Uterus (tissue), 3 donors: ENCODE measurements at regions not wholly inside any gene's neighbourhood (a gene's known extent, or its start where the extent isn't known, plus 50 kb on each side); places are given as distances from the start of the nearest gene placed in this dataset.

ENCODE experiments used
- DNase-seq, 2 donors: peaks; one replicate each; pipeline ENCODE4 v3.0.0-alpha.2; 2019 to 2020
- H3K27ac ChIP-seq, 2 donors: fragments of 200-600 bp; sonication (generic); 1 replicate in 1 of 2; 2 replicates in 1 of 2; pipeline ENCODE4 v1.5.1; 2016 to 2018
- H3K27me3 ChIP-seq, 2 donors: fragments of 200-600 bp; sonication (generic); one replicate each; pipeline ENCODE4 v1.5.1; 2018 to 2019; ENCODE audit warnings: control low read depth in 1 of 2
- H3K36me3 ChIP-seq, 2 donors: fragments of 200-600 bp; sonication (generic); one replicate each; pipeline ENCODE4 v1.5.1; 2019; ENCODE audit warnings: control low read depth in 1 of 2
- H3K4me1 ChIP-seq, 2 donors: fragments of 200-600 bp; sonication (generic); one replicate each; pipeline ENCODE4 v1.5.1; 2018 to 2019; ENCODE audit warnings: control low read depth in 1 of 2
- H3K4me3 ChIP-seq, 2 donors: fragments of 200-600 bp; sonication (generic); 1 replicate in 1 of 2; 2 replicates in 1 of 2; pipeline ENCODE4 v1.5.1; 2018 to 2019; ENCODE audit warnings: mild to moderate bottlenecking in 1 of 2
- H3K9me3 ChIP-seq, 2 donors: fragments of 200-600 bp; sonication (generic); one replicate each; pipeline ENCODE4 v1.5.1; 2019; ENCODE audit warnings: control low read depth in 1 of 2
- POLR2A ChIP-seq, 2 donors: fragments of 450-650 bp; IDR thresholded peaks; one replicate each; pipeline ENCODE4 v1.6.1; 2016; ENCODE audit warnings: antibody characterized with exemption in 2 of 2, mild to moderate bottlenecking in 1 of 2, moderate library complexity in 1 of 2
- intact Hi-C: fragments of 100-400 bp; cut with DNase I; formaldehyde crosslinking; loops from one replicate; pipeline ENCODE4 v1.15.1; 2023; ENCODE audit warnings: low total_unique reads
- TF ChIP-seq, protein P1 (sequence below), 4 experiments: fragments of 200-600 bp in 2 of 4; fragments of 450-650 bp in 2 of 4; sonication (generic) in 2 of 4; IDR thresholded peaks; one replicate each; pipeline ENCODE4 v1.5.1; 2016 to 2019; ENCODE audit warnings: antibody characterized with exemption in 4 of 4, mild to moderate bottlenecking in 2 of 4, moderate library complexity in 1 of 4
- donor health status: DM: yes; HTN: yes; CAD: no.

DNA sequence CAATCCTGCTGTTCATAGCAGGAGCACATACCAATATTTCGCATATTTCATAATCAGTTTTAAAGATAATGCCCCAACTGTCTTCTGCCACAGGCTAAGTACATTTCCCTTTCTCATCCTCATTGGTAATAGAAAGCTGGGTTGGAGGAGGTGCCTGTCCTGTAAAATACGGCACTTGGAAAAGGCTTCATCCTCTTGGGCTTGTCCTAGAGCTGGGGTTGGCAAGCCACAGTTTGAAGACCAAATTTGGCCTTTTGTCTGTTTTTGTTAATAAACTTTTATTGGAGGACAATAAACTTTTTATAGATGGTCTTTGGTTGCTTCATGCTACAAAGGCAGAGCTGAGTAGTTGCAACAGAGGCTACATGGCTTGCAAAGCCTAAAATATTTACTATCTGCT lies 997.8 kb upstream of the CDH18 start:
- H3K36me3 ChIP-seq: no peaks in the 10 kb centered on the region
- H3K4me3 ChIP-seq: no peak overlapping the region
- H3K4me1 ChIP-seq: no peaks in the 10 kb centered on the region
- no peaks in the 10 kb centered on the region for H3K27me3 ChIP-seq
- DNase-seq: no peak
- no peaks in the 10 kb centered on the region for H3K9me3 ChIP-seq
- intact Hi-C loops: no loop called here
- TF ChIP-seq, protein P1, sequence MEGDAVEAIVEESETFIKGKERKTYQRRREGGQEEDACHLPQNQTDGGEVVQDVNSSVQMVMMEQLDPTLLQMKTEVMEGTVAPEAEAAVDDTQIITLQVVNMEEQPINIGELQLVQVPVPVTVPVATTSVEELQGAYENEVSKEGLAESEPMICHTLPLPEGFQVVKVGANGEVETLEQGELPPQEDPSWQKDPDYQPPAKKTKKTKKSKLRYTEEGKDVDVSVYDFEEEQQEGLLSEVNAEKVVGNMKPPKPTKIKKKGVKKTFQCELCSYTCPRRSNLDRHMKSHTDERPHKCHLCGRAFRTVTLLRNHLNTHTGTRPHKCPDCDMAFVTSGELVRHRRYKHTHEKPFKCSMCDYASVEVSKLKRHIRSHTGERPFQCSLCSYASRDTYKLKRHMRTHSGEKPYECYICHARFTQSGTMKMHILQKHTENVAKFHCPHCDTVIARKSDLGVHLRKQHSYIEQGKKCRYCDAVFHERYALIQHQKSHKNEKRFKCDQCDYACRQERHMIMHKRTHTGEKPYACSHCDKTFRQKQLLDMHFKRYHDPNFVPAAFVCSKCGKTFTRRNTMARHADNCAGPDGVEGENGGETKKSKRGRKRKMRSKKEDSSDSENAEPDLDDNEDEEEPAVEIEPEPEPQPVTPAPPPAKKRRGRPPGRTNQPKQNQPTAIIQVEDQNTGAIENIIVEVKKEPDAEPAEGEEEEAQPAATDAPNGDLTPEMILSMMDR (IDR thresholded peaks at IDR 0.05): no peak
- TF ChIP-seq POLR2A (IDR thresholded peaks at IDR 0.05): no peak
- no peak overlapping the region for H3K27ac ChIP-seq

DNA sequence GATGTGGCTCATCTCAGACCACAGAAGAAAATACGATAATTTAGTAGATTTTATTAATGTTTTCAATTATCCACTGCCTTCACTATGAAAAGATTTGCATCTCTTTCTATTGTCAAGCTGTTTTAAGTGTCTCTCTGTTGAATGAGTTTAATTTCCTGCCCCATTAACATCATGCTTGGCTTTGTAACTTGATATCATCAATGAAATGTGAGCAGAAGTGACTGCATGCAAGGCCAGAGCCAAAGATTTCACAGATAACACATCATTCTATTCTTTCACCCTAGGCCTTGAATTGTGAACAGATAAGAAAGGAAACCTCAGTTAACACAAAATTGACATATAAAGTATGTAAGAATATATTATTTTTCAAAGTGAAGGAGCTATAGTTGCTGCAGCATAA lies 986.4 kb upstream of the CDH18 start:
- intact Hi-C loops: no loop called here
- no peaks in the 10 kb centered on the region for H3K4me1 ChIP-seq
- no peak for TF ChIP-seq POLR2A (IDR thresholded peaks at IDR 0.05)
- TF ChIP-seq, protein P1 (IDR thresholded peaks at IDR 0.05): no peak
- no peak overlapping the region for H3K4me3 ChIP-seq
- no peaks in the 10 kb centered on the region for H3K9me3 ChIP-seq
- H3K27me3 ChIP-seq: no peaks in the 10 kb centered on the region
- no peaks in the 10 kb centered on the region for H3K36me3 ChIP-seq
- no peak overlapping the region for H3K27ac ChIP-seq
- DNase-seq: no peak

DNA sequence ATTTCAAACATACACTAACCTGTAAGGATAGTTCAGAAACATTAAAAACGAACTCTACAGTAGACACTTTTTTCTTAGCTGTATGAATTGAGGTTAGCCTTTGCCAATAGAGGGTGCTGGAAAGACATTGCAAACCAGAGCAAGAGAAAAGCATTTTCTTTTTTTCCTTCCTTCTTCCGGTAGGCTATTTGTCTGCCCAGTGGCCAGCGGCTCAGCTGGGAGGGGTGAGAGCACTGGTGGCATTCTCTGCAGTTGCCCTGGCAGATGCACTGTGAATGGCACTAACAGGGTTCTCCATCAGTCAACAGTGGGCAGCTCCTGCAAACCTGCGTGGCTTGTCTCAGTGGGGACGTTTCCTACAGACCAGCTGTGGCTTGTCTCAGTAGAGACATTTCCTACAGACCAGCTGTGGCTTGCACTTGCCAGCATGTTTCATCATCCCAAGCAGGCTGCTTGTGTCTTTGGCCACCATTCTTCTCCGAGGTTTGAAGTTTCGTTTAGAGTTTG lies 984.5 kb upstream of the CDH18 start:
- H3K4me1 ChIP-seq: no peaks in the 10 kb centered on the region
- no peak for DNase-seq
- no peaks in the 10 kb centered on the region for H3K27me3 ChIP-seq
- peak overlapping the region in 1 of 2 donors; percentile 11 for H3K4me3 ChIP-seq
- H3K36me3 ChIP-seq: no peaks in the 10 kb centered on the region
- TF ChIP-seq, protein P1 (IDR thresholded peaks at IDR 0.05): no peak
- TF ChIP-seq POLR2A (IDR thresholded peaks at IDR 0.05): no peak
- no peak overlapping the region for H3K27ac ChIP-seq
- intact Hi-C loops: no loop called here
- H3K9me3 ChIP-seq: no peaks in the 10 kb centered on the region

DNA sequence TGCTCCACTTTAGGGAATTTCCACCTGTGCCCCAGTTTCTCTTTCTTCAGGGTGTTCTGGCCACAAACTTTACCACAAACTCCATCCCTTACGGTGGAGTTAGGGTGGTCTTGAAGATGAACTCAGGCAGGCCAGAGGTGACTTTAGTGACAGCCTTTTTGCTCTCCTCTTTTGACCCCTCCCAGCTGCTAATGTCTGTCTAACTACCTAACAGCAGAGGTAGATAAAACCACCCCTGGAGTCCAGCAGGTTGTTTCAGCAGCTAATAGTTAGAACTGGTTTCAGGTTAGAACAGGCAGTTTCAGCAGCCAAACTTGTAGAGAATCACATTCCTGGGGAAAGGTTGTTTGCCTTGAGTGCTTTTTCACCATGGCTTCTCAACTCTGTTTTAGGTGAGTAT lies 971.3 kb upstream of the CDH18 start:
- Histone ChIP-seq H3K9me3 (no peaks in the 10 kb centered on the region), H3K27ac (no peak overlapping the region), H3K27me3 (no peaks in the 10 kb centered on the region), H3K4me1 (no peaks in the 10 kb centered on the region), H3K4me3 (no peak overlapping the region), H3K36me3 (no peaks in the 10 kb centered on the region)
- DNase-seq: no peak
- TF ChIP-seq POLR2A (IDR thresholded peaks at IDR 0.05): no peak
- TF ChIP-seq, protein P1 (IDR thresholded peaks at IDR 0.05): no peak
- intact Hi-C loops: no loop called here

DNA sequence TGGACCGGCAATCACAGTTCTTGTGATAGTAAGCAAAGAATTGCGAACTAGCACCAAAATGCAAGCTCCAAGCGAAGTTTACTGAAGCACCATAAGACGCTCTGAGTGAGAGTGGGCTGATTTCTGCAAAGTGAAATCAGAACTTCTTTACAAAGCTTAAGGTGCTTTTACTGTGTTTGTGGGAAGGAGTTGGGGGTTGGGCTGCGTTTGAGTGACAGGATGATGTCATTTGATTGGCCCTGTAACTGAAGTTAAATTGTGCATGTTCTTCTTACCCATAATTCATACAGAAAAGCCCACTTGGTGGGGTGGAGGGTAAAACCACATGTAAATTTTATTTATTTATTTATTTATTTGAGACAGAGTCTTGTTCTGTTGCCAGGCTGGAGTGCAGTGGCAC lies 970.6 kb upstream of the CDH18 start:
- Histone ChIP-seq H3K4me1 (no peaks in the 10 kb centered on the region), H3K4me3 (no peak overlapping the region), H3K27ac (no peak overlapping the region), H3K36me3 (no peaks in the 10 kb centered on the region), H3K27me3 (no peaks in the 10 kb centered on the region), H3K9me3 (no peaks in the 10 kb centered on the region)
- DNase-seq: no peak
- intact Hi-C loops: no loop called here
- no peak for TF ChIP-seq POLR2A (IDR thresholded peaks at IDR 0.05)
- TF ChIP-seq, protein P1 (IDR thresholded peaks at IDR 0.05): no peak
